Endothelial cell of umbilical vein (primary cell): ENCODE measurements at regions not wholly inside any gene's neighbourhood (a gene's known extent, or its start where the extent isn't known, plus 50 kb on each side); places are given as distances from the start of the nearest gene placed in this dataset.

Experiments
- BruUV-seq: library from RNA; stranded (reverse); fragments of 400-500 nt; replicated peaks from 2 replicates; lab custom pipeline; 2021; lab: Mats Ljungman, UMichigan
- CTCF ChIA-PET: fragments of 300-600, 350-600 bp; sonication (Branson Sonifier 250); formaldehyde crosslinking; loops from one replicate; lab custom pipeline; 2021; ENCODE audit warnings: antibody characterized with exemption, inconsistent platforms; lab: Charles Lee
- POLR2A ChIA-PET: fragments of 300-600, 350-600 bp; sonication (Branson Sonifier 250); formaldehyde crosslinking; loops from one replicate; lab custom pipeline; 2021; ENCODE audit warnings: antibody characterized with exemption, inconsistent platforms; lab: Charles Lee
- DNase-seq: peaks from one replicate; pipeline ENCODE4 v3.0.0-alpha.2; 2011; ENCODE audit warnings: low read depth, low spot score
- FAIRE-seq: peaks from 2 replicates; lab custom pipeline; 2011; peaks lifted over from hg19 to GRCh38; lab: Jason Lieb, UNC
- H2AFZ ChIP-seq: 2 replicates; pipeline ENCODE4 v1.6.0; 2012; ENCODE audit warnings: low read depth, low read length, control low read depth, inconsistent platforms
- H3K27ac ChIP-seq: 2 replicates; pipeline ENCODE4 v1.5.1; 2011; ENCODE audit warnings: low read depth, mild to moderate bottlenecking, control low read depth, low read length, moderate library complexity; ENCODE audit not compliant: insufficient read depth
- H3K27me3 ChIP-seq, 2 experiments: 2 replicates each; pipeline versions ENCODE4 v1.6.0 to v1.6.1; 2011; ENCODE audit warnings: low read length in 2 of 2, mixed read lengths in 1 of 2; ENCODE audit not compliant: control insufficient read depth in 2 of 2, insufficient read depth in 2 of 2
- H3K36me3 ChIP-seq, 2 experiments: 2 replicates in 1 of 2; 3 replicates in 1 of 2; pipeline ENCODE4 v1.5.1; 2011; ENCODE audit warnings: low read length in 2 of 2, mild to moderate bottlenecking in 1 of 2, moderate library complexity in 1 of 2; ENCODE audit not compliant: control insufficient read depth in 2 of 2, insufficient read depth in 2 of 2; ENCODE audit errors: extremely low read depth in 1 of 2
- H3K4me1 ChIP-seq: 3 replicates; pipeline ENCODE4 v1.5.1; 2011; ENCODE audit warnings: mild to moderate bottlenecking, low read length; ENCODE audit not compliant: control insufficient read depth, insufficient read depth; ENCODE audit errors: extremely low read depth
- H3K4me2 ChIP-seq: 2 replicates; pipeline ENCODE4 v1.6.1; 2011; ENCODE audit warnings: low read length, control low read depth, mixed read lengths; ENCODE audit not compliant: insufficient read depth
- H3K4me3 ChIP-seq, 3 experiments: fragments of 200-600 bp in 1 of 3; sonication (generic), shearing (Covaris generic) in 1 of 3; replicated peaks in 1 of 3; 2 replicates each; pipeline ENCODE4 v1.5.1; 2011 to 2016; ENCODE audit warnings: control low read depth in 3 of 3, low read length in 3 of 3, mild to moderate bottlenecking in 2 of 3, inconsistent platforms in 1 of 3, low read depth in 1 of 3, moderate library complexity in 1 of 3; ENCODE audit not compliant: insufficient read depth in 1 of 3
- H3K79me2 ChIP-seq: 2 replicates; pipeline ENCODE4 v1.6.0; 2012; ENCODE audit warnings: low read length, inconsistent platforms; ENCODE audit not compliant: control insufficient read depth, insufficient read depth
- H3K9ac ChIP-seq: replicated peaks from 2 replicates; pipeline ENCODE3; 2011; ENCODE audit warnings: low read length, control low read depth; ENCODE audit not compliant: insufficient read depth; ENCODE audit errors: extremely low read depth
- H3K9me1 ChIP-seq: replicated peaks from 3 replicates; pipeline ENCODE4 v1.6.0; 2011; ENCODE audit warnings: mild to moderate bottlenecking, low read length; ENCODE audit not compliant: control insufficient read depth, insufficient read depth; ENCODE audit errors: extremely low read depth
- H3K9me3 ChIP-seq: replicated peaks from 2 replicates; pipeline ENCODE4 v1.5.1; 2012; ENCODE audit warnings: low read length, inconsistent platforms; ENCODE audit not compliant: control insufficient read depth, insufficient read depth
- H4K20me1 ChIP-seq: replicated peaks from 2 replicates; pipeline ENCODE3; 2011; ENCODE audit warnings: mild to moderate bottlenecking, low read length; ENCODE audit not compliant: control insufficient read depth, insufficient read depth; ENCODE audit errors: extremely low read depth
- CTCF ChIP-seq, 2 donors: IDR thresholded peaks; 1 replicate in 1 of 2; 2 replicates in 1 of 2; pipeline ENCODE4 v1.5.1; 2011; ENCODE audit warnings: low read length in 2 of 2, mild to moderate bottlenecking in 2 of 2, moderate library complexity in 2 of 2, control low read depth in 1 of 2, inconsistent platforms in 1 of 2, low read depth in 1 of 2; ENCODE audit not compliant: insufficient read depth in 1 of 2; ENCODE audit errors: extremely low read depth in 1 of 2
- EZH2 ChIP-seq: IDR thresholded peaks from 2 replicates; pipeline ENCODE4 v1.6.1; 2012; ENCODE audit warnings: borderline replicate concordance, low read depth, mild to moderate bottlenecking, moderate library complexity, low read length, inconsistent platforms; ENCODE audit not compliant: severe bottlenecking
- FOS ChIP-seq: IDR thresholded peaks from 2 replicates; pipeline ENCODE4 v1.6.1; 2011; ENCODE audit warnings: mild to moderate bottlenecking, low read length, moderate library complexity, borderline replicate concordance; ENCODE audit not compliant: insufficient read depth
- GATA2 ChIP-seq: IDR thresholded peaks from 2 replicates; pipeline ENCODE4 v1.7.0; 2011; ENCODE audit warnings: low read depth, mild to moderate bottlenecking, moderate library complexity, mixed read lengths, low read length; ENCODE audit not compliant: insufficient read length, insufficient read depth
- JUN ChIP-seq: IDR thresholded peaks from 2 replicates; pipeline ENCODE4 v1.6.1; 2011; ENCODE audit warnings: borderline replicate concordance, low read depth; ENCODE audit not compliant: insufficient read length, insufficient read depth
- MAX ChIP-seq: IDR thresholded peaks from 2 replicates; pipeline ENCODE4 v1.6.1; 2011; ENCODE audit not compliant: insufficient read depth, insufficient read length
- MYC ChIP-seq: IDR thresholded peaks from one replicate; pipeline ENCODE4 v1.6.1; 2011; ENCODE audit warnings: mild to moderate bottlenecking, low read depth, low read length
- POLR2AphosphoS5 ChIP-seq: IDR thresholded peaks from 2 replicates; pipeline ENCODE4 v1.6.1; 2012; ENCODE audit warnings: low read depth, mild to moderate bottlenecking, control low read depth, low read length, moderate library complexity; ENCODE audit not compliant: insufficient read depth
- dilution Hi-C: fragments of 300-500 bp; cut with MboI; formaldehyde crosslinking; loops from one replicate; pipeline ENCODE4 v1.15.0; 2019; ENCODE audit warnings: low sequenced_read_pairs; ENCODE audit not compliant: extremely low pct_ligation_motif_present
- intact Hi-C: fragments of 100-400 bp; cut with micrococcal nuclease; formaldehyde crosslinking; loops from one replicate; pipeline ENCODE4 v1.10.0; 2022

- Histone ChIP-seq H3K27me3 (no peaks in the 10 kb centered on the region), H4K20me1 (no peaks in the 10 kb centered on the region), H3K4me2 (no peak overlapping the region), H3K79me2 (no peaks in the 10 kb centered on the region), H3K9me3 (no peaks in the 10 kb centered on the region), H3K36me3 (no peaks in the 10 kb centered on the region), H3K4me3 (no peak overlapping the region), H3K4me1 (no peaks in the 10 kb centered on the region), H3K27ac (no peak overlapping the region), H3K9ac (no peak overlapping the region), H3K9me1 (no peaks in the 10 kb centered on the region), H2AFZ (no peak overlapping the region)
- no peak for FAIRE-seq
- ChIA-PET CTCF (no interaction called here), POLR2A (no interaction called here)
- no peak for TF ChIP-seq GATA2
- TF ChIP-seq CTCF (IDR thresholded peaks at IDR 0.05; ENCODE audit: extremely low read depth in 1 of 2, insufficient read depth in 1 of 2, low read depth in 1 of 2, low read length in 2 of 2) = no peak
- TF ChIP-seq JUN = no peak
- no peak for TF ChIP-seq POLR2AphosphoS5
- TF ChIP-seq EZH2 = no peak
- no peak for TF ChIP-seq MYC
- TF ChIP-seq FOS = no peak
- TF ChIP-seq MAX = no peak
- intact Hi-C loops = no loop called here
- peak; percentile 6 for DNase-seq
- no TSS peak for BruUV-seq
- dilution Hi-C loops = no loop called here
Observed at GRCh38 chr6:169158174-169158573, 95.5 kb downstream of the THBS2 start.
